ENCODE measurements at regions not wholly inside any gene's neighbourhood (a gene's known extent, or its start where the extent isn't known, plus 50 kb on each side); places are given as distances from the start of the nearest gene placed in this dataset.

DNA sequence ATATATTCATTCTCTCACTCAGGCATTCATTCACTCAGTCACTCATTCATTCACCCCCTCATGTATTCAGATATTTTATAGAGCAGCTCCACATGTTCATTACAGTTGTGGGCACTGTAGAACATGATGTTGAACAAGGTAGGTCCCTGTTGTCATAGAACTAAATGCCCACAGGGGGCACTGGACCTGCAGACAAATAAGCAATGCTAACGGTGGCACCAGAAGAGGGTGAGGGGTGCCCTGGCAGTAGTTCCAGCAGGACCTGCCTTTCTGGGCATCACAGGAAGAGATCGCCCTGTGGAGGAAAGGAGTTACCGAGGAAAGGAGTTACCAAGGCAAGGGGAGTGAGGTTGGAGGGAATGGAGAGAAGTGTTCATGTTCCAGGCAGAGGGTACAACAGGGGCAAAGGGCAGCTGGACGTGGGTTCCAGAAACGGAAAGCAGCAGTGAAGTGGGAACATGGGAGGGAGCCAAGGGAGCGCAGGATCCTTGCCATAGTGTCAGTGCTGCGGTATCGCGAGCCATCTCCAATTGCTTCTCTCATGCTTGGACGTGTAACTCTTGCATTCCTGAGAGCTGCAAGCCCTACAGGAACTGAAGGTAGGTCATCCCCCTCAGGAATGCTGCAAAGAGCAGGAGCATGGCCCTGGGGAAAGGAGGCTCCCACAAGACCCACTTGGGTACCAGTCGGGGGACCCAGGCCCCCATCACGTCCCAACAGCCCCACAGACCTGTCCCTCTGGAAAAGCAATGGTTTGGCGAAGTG is 128.2 kb downstream of the EDN3 start:
- H3K4me3 ChIP-seq (ENCODE audit: low read depth, low read length): no peak overlapping the region
- no peak overlapping the region for H3K27ac ChIP-seq (ENCODE audit: low read depth)
- DNase-seq (ENCODE audit: extremely low spot score): no peak
- no peaks in the 10 kb centered on the region for H3K36me3 ChIP-seq (ENCODE audit: insufficient read depth)
- WGBS: 78% methylated on average over 13 of the region's 13 CpGs
- H3K4me1 ChIP-seq (ENCODE audit: insufficient read depth): no peaks in the 10 kb centered on the region

DNA sequence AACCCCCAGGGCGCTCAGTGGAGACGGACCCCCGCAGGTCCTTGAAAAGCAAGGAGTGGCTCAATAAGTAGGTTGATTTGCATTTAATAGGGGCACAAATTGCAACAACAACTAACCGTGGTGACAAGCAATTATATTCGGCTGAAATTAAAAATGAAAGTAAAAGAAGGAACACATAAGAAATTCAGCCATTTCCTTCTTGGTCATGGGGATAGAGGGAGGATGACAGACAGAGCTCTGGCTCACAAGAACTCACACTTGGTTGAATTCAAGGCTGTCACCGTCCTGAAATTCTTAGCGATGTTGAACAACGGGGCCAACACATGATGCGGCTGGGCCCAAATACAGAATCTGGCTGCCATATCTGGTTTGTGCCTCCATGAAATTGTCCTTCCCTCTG is 129.0 kb downstream of the EDN3 start:
- 78% methylated on average over 9 of the region's 9 CpGs for WGBS
- H3K27ac ChIP-seq (ENCODE audit: low read depth): no peak overlapping the region
- no peaks in the 10 kb centered on the region for H3K4me1 ChIP-seq (ENCODE audit: insufficient read depth)
- H3K36me3 ChIP-seq (ENCODE audit: insufficient read depth): no peaks in the 10 kb centered on the region
- no peak overlapping the region for H3K4me3 ChIP-seq (ENCODE audit: low read depth, low read length)
- no peak for DNase-seq (ENCODE audit: extremely low spot score)

DNA sequence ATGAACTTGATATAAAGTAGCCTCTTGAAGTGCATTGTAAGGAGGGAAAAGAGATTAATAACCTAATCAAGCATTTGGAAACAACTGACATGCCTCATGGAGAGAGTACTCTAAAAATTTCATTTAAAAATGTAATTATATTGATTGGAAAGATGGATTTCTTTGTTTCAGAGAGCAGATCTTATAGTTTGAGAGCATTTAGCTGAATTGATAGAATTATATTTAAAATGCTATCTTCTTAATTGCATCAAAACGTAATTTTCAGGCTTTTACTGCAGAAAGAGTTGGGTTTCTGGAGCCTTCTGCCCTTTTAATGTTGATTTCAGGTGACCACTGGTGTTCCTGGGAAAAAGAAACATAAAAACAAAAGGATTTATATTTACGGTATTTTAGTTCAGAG is 130.6 kb downstream of the EDN3 start:
- no peaks in the 10 kb centered on the region for H3K36me3 ChIP-seq (ENCODE audit: insufficient read depth)
- H3K27ac ChIP-seq (ENCODE audit: low read depth): no peak overlapping the region
- 59% methylated on average over 2 of the region's 2 CpGs for WGBS
- no peak for DNase-seq (ENCODE audit: extremely low spot score)
- no peaks in the 10 kb centered on the region for H3K4me1 ChIP-seq (ENCODE audit: insufficient read depth)
- no peak overlapping the region for H3K4me3 ChIP-seq (ENCODE audit: low read depth, low read length)

- 40% methylated on average over 2 of the region's 2 CpGs for WGBS
- Histone ChIP-seq H3K4me1 (ENCODE audit: insufficient read depth) (no peaks in the 10 kb centered on the region), H3K27ac (ENCODE audit: low read depth) (no peak overlapping the region), H3K4me3 (ENCODE audit: low read depth, low read length) (no peak overlapping the region), H3K36me3 (ENCODE audit: insufficient read depth) (no peaks in the 10 kb centered on the region)
- DNase-seq (ENCODE audit: extremely low spot score): no peak
Observed at GRCh38 chr20:59434960-59435359, 134.5 kb downstream of the EDN3 start.

DNA sequence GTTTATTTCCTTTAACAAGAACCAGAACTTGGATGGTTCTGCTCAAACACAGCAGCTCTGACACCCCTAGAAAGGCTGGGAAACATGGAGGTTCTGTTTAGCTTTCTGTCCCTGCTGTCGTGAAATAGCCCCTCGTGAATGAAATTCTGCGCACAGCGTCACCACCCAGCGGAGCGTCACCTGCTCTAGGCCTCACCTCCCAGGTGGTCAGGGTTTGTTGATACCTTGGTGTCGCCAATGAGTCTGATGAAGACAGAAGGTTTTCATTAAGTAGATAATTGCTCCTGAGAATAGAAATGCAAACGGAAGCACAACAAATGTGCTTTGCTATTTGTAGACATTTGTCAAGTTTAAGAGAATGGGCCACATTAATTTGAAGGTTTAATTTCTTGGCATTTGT is 135.1 kb downstream of the EDN3 start:
- no peaks in the 10 kb centered on the region for H3K4me1 ChIP-seq (ENCODE audit: insufficient read depth)
- H3K36me3 ChIP-seq (ENCODE audit: insufficient read depth): no peaks in the 10 kb centered on the region
- 71% methylated on average over 8 of the region's 8 CpGs for WGBS
- no peak overlapping the region for H3K27ac ChIP-seq (ENCODE audit: low read depth)
- no peak for DNase-seq (ENCODE audit: extremely low spot score)
- H3K4me3 ChIP-seq (ENCODE audit: low read depth, low read length): no peak overlapping the region

DNA sequence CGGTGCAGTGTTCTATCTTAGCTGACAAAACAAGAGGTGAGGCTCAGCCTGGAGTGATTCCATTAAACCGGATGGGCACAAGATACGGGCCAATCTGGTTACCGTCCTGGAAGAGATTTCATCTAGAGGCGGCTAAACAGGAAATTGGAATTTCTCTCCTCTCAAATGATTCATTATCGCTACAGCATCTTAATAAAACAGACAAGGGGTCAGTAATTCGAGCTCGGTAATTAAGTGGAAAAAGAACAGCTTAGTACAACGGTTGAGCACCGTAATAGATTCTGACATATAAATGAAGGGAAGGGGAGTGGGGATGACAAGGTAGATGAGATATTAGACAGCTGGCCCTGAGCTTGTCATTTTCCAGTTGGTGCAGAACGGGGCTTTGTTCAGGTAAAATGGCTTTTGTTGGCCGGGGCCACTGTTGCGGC is 137.2 kb downstream of the EDN3 start:
- Histone ChIP-seq H3K4me3 (ENCODE audit: low read depth, low read length) (no peak overlapping the region), H3K36me3 (ENCODE audit: insufficient read depth) (no peaks in the 10 kb centered on the region), H3K27ac (ENCODE audit: low read depth) (no peak overlapping the region), H3K4me1 (ENCODE audit: insufficient read depth) (no peaks in the 10 kb centered on the region)
- DNase-seq (ENCODE audit: extremely low spot score): no peak
- WGBS: 66% methylated on average over 13 of the region's 13 CpGs

- DNase-seq (ENCODE audit: extremely low spot score): no peak
- 89% methylated on average over 4 of the region's 4 CpGs for WGBS
- no peak overlapping the region for H3K27ac ChIP-seq (ENCODE audit: low read depth)
- no peaks in the 10 kb centered on the region for H3K36me3 ChIP-seq (ENCODE audit: insufficient read depth)
- H3K4me1 ChIP-seq (ENCODE audit: insufficient read depth): no peaks in the 10 kb centered on the region
- H3K4me3 ChIP-seq (ENCODE audit: low read depth, low read length): no peak overlapping the region
Observed at GRCh38 chr20:59438201-59438600, 137.8 kb downstream of the EDN3 start.

DNA sequence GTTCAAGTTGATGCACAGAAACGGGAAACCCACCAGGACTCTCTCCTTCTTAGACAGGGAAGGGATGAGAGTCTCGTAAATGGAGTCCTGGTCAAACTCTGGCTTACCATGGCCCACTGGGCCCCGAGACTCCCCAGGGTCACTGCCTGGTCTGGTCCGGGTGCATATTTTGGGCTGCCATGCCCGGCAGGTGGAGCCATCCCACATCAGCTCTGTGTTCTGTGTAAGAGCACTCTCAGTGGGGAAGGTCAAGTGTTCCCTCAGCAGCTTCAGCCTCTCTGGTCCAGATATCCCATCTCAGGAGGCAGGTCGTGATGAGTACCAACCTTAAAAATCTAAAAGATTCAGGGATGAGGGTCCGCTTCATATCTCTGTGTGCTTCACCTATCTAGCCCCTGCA is 138.8 kb downstream of the EDN3 start:
- Histone ChIP-seq H3K36me3 (ENCODE audit: insufficient read depth) (no peaks in the 10 kb centered on the region), H3K4me3 (ENCODE audit: low read depth, low read length) (no peak overlapping the region), H3K4me1 (ENCODE audit: insufficient read depth) (no peaks in the 10 kb centered on the region), H3K27ac (ENCODE audit: low read depth) (no peak overlapping the region)
- no peak for DNase-seq (ENCODE audit: extremely low spot score)
- 88% methylated on average over 7 of the region's 7 CpGs for WGBS

DNA sequence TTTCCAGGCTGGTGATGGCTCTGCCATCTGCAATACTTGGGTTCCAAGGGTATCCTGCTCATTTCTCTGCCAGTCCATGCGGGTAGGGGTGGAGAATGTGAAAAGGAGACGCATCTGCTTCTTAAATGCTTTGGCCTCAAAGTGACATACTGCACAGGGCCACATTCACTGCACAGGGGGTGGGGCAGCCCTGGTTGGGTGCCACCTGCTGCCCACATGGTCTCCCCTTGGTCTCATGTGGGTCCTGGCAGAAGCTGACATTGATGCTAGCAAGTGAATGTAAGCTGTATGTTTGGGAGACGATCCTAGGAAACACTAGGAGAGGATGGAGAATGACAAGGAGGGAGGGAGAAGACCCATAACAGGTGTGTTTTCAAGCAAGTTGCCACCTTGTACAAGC is 140.9 kb downstream of the EDN3 start:
- 74% methylated on average over 3 of the region's 3 CpGs for WGBS
- Histone ChIP-seq H3K4me3 (ENCODE audit: low read depth, low read length) (no peak overlapping the region), H3K4me1 (ENCODE audit: insufficient read depth) (no peaks in the 10 kb centered on the region), H3K36me3 (ENCODE audit: insufficient read depth) (no peaks in the 10 kb centered on the region), H3K27ac (ENCODE audit: low read depth) (no peak overlapping the region)
- no peak for DNase-seq (ENCODE audit: extremely low spot score)

- no peak overlapping the region for H3K27ac ChIP-seq (ENCODE audit: low read depth)
- no peaks in the 10 kb centered on the region for H3K36me3 ChIP-seq (ENCODE audit: insufficient read depth)
- 56% methylated on average over 12 of the region's 12 CpGs for WGBS
- no peaks in the 10 kb centered on the region for H3K4me1 ChIP-seq (ENCODE audit: insufficient read depth)
- no peak overlapping the region for H3K4me3 ChIP-seq (ENCODE audit: low read depth, low read length)
- DNase-seq (ENCODE audit: extremely low spot score): no peak
Observed at GRCh38 chr20:59441860-59442810, 141.7 kb downstream of the EDN3 start.

DNA sequence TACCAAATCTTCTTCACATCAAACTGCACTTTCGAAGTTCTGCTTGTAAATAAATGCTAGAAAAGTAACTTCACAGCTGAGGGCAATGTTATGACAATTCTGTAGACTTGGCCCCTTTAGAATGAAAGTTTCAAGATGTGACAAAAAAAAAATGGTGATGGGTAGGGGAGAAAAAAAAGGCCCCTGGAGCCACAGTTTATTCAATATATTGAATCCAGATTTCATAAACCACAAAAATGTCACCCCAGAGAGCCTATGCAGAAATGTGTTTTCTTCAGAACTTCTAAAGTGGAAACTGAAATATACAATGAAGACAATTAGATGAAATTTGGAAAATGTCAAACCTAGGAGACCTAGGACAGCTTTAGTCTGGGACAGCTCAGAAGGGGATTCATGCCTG is 143.1 kb downstream of the EDN3 start:
- Histone ChIP-seq H3K4me1 (ENCODE audit: insufficient read depth) (no peaks in the 10 kb centered on the region), H3K36me3 (ENCODE audit: insufficient read depth) (no peaks in the 10 kb centered on the region), H3K4me3 (ENCODE audit: low read depth, low read length) (no peak overlapping the region), H3K27ac (ENCODE audit: low read depth) (no peak overlapping the region)
- DNase-seq (ENCODE audit: extremely low spot score): no peak
- 36% methylated on average over 1 of the region's 1 CpG for WGBS

- WGBS: 77% methylated on average over 4 of the region's 4 CpGs
- Histone ChIP-seq H3K36me3 (ENCODE audit: insufficient read depth) (no peaks in the 10 kb centered on the region), H3K27ac (ENCODE audit: low read depth) (no peak overlapping the region), H3K4me3 (ENCODE audit: low read depth, low read length) (no peak overlapping the region), H3K4me1 (ENCODE audit: insufficient read depth) (no peaks in the 10 kb centered on the region)
- no peak for DNase-seq (ENCODE audit: extremely low spot score)
Observed at GRCh38 chr20:59446376-59446775, 146.0 kb downstream of the EDN3 start.

GRCh38 chr20:59448196-59448595 is 147.8 kb downstream of the EDN3 start:
- Histone ChIP-seq H3K4me1 (ENCODE audit: insufficient read depth) (no peaks in the 10 kb centered on the region), H3K4me3 (ENCODE audit: low read depth, low read length) (no peak overlapping the region), H3K27ac (ENCODE audit: low read depth) (no peak overlapping the region), H3K36me3 (ENCODE audit: insufficient read depth) (no peaks in the 10 kb centered on the region)
- 59% methylated on average over 4 of the region's 4 CpGs for WGBS
- no peak for DNase-seq (ENCODE audit: extremely low spot score)

DNA sequence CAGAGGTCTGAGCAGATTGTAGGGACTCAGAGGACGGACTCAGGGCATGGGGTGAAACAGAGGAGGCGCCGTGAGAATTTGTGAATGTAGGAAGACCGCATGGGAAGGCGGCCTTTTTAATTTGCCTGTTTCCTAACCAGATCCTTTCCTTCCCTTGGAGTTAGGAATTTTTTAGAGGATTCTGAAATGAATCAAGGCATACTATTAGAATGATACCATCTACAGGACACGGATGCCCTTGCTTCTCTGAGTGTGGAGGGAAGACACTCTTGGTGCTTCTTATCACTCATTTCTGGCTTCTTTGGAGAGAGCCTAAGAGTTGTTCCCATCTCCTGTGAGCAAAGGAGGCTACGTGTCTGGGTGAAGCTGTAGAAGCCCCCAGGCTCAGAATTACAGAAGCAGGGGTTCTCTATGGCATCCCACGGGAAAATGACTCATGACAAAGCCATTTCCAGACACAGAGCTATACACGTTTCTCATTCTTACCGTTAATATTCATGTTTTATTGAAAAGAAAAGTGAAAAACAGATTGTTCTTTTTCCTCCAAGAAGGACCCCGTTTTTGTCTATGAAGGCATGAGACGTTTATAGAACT is 148.5 kb downstream of the EDN3 start:
- Histone ChIP-seq H3K36me3 (ENCODE audit: insufficient read depth) (no peaks in the 10 kb centered on the region), H3K27ac (ENCODE audit: low read depth) (no peak overlapping the region), H3K4me3 (ENCODE audit: low read depth, low read length) (no peak overlapping the region), H3K4me1 (ENCODE audit: insufficient read depth) (no peaks in the 10 kb centered on the region)
- DNase-seq (ENCODE audit: extremely low spot score): no peak
- 58% methylated on average over 12 of the region's 12 CpGs for WGBS
